Activated T-cell treated with anti-CD3 and anti-CD28 coated beads, Interleukin-2, amount 50 U/mL, for 72 hours (primary cell): ENCODE measurements at regions not wholly inside any gene's neighbourhood (a gene's known extent, or its start where the extent isn't known, plus 50 kb on each side); places are given as distances from the start of the nearest gene placed in this dataset.

Experiments
- ATAC-seq, 2 donors: fragments of 150-1000 bp; cut with Tn5 transposase; replicated peaks in 1 of 2; 2 replicates each; pipeline ENCODE4 v1.10.0; 2021; ENCODE audit warnings: moderate library complexity in 2 of 2, mild to moderate bottlenecking in 1 of 2
- DNase-seq, 2 donors: peaks; one replicate each; pipeline ENCODE4 v3.0.0; 2021 to 2022; ENCODE audit warnings: mixed read lengths in 1 of 2
- H3K27ac Mint-ChIP-seq: one replicate; pipeline ENCODE4 v1.8.0; 2022; ENCODE audit warnings: mild to moderate bottlenecking, moderate library complexity, mixed read lengths
- H3K27me3 Mint-ChIP-seq: one replicate; pipeline ENCODE4 v1.8.0; 2022; ENCODE audit warnings: low read depth, mixed read lengths
- H3K36me3 Mint-ChIP-seq, 2 donors: one replicate each; pipeline ENCODE4 v1.8.0; 2022; ENCODE audit warnings: mixed read lengths in 2 of 2, mild to moderate bottlenecking in 1 of 2; ENCODE audit not compliant: insufficient read depth in 2 of 2
- H3K4me1 Mint-ChIP-seq: one replicate; pipeline ENCODE4 v1.8.0; 2022; ENCODE audit warnings: low read depth, mixed read lengths
- H3K4me3 Mint-ChIP-seq, 2 donors: one replicate each; pipeline ENCODE4 v1.8.0; 2022; ENCODE audit warnings: mild to moderate bottlenecking in 2 of 2, mixed read lengths in 2 of 2, moderate library complexity in 2 of 2
- H3K9me3 Mint-ChIP-seq, 2 donors: one replicate each; pipeline ENCODE4 v1.8.0; 2022; ENCODE audit warnings: mixed read lengths in 2 of 2

GRCh38 chr5:167582886-167583285 lies 708.6 kb upstream of the WWC1 start:
- DNase-seq (no peak), ATAC-seq (no peak)
- Mint-ChIP-seq H3K36me3 (no peaks in the 10 kb centered on the region), H3K9me3 (no peaks in the 10 kb centered on the region), H3K4me1 (no peaks in the 10 kb centered on the region), H3K4me3 (no peak overlapping the region), H3K27ac (no peak overlapping the region), H3K27me3 (no peaks in the 10 kb centered on the region)

- H3K4me1 Mint-ChIP-seq: no peaks in the 10 kb centered on the region
- no peaks in the 10 kb centered on the region for H3K36me3 Mint-ChIP-seq
- no peak overlapping the region for H3K27ac Mint-ChIP-seq
- no peak for DNase-seq
- ATAC-seq: no peak
- no peaks in the 10 kb centered on the region for H3K9me3 Mint-ChIP-seq
- no peaks in the 10 kb centered on the region for H3K27me3 Mint-ChIP-seq
- no peak overlapping the region for H3K4me3 Mint-ChIP-seq
Observed at GRCh38 chr5:167585184-167585583, 706.3 kb upstream of the WWC1 start.

DNA sequence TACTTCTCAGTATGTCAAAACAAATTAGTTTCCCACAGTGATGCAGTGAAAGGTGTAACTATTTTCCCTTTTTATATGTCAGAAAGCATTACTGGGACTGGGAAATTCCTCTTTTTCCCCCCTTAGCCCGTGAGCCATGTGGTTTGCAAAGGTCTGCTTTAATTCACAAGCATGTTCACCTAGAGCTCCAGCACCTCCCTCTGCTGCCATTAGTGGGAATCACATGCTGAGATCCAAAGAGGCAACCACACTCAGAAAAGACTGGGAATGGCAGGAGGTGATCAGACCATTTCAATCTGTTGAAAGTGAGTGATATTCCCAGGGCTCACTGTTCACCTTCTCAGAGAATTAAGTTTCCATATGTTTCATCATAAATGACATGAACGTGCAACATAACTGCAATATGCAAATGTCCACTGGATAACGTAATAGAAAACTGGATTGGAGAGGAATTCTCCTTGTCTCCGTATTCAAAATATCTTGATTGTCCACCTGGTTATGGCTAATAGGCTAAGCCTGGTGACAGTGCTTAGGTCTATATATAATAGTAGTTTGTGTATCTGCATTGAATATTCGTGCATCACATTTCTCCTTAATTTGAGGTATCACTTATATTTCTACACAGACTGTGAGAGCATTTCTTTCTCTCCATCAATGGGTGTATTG lies 703.5 kb upstream of the WWC1 start:
- Mint-ChIP-seq H3K9me3 (peaks cover 0 to 3% of the 10 kb centered on the region in 2 donors), H3K4me3 (no peak overlapping the region), H3K36me3 (no peaks in the 10 kb centered on the region), H3K27me3 (no peaks in the 10 kb centered on the region), H3K27ac (no peak overlapping the region), H3K4me1 (no peaks in the 10 kb centered on the region)
- ATAC-seq (no peak), DNase-seq (no peak)

- Mint-ChIP-seq H3K9me3 (peaks cover 0 to 3% of the 10 kb centered on the region in 2 donors), H3K27me3 (no peaks in the 10 kb centered on the region), H3K36me3 (no peaks in the 10 kb centered on the region), H3K4me1 (no peaks in the 10 kb centered on the region), H3K27ac (no peak overlapping the region), H3K4me3 (no peak overlapping the region)
- no peak for DNase-seq
- no peak for ATAC-seq
Observed at GRCh38 chr5:167592114-167592513, 699.3 kb upstream of the WWC1 start.

- DNase-seq (no peak), ATAC-seq (no peak)
- Mint-ChIP-seq H3K27ac (no peak overlapping the region), H3K4me3 (no peak overlapping the region), H3K36me3 (no peaks in the 10 kb centered on the region), H3K27me3 (no peaks in the 10 kb centered on the region), H3K4me1 (no peaks in the 10 kb centered on the region), H3K9me3 (peaks cover 3 to 5% of the 10 kb centered on the region in 2 donors)
Observed at GRCh38 chr5:167593329-167594060, 698.0 kb upstream of the WWC1 start.

GRCh38 chr5:167594061-167594435 lies 697.4 kb upstream of the WWC1 start:
- Mint-ChIP-seq H3K4me1 (no peaks in the 10 kb centered on the region), H3K27ac (no peak overlapping the region), H3K36me3 (no peaks in the 10 kb centered on the region), H3K9me3 (peaks cover 3 to 5% of the 10 kb centered on the region in 2 donors), H3K27me3 (no peaks in the 10 kb centered on the region), H3K4me3 (no peak overlapping the region)
- ATAC-seq: no peak
- DNase-seq: no peak

- ATAC-seq (no peak), DNase-seq (no peak)
- Mint-ChIP-seq H3K4me3 (no peak overlapping the region), H3K27me3 (no peaks in the 10 kb centered on the region), H3K36me3 (no peaks in the 10 kb centered on the region), H3K27ac (no peak overlapping the region), H3K4me1 (no peaks in the 10 kb centered on the region), H3K9me3 (peaks cover 3 to 5% of the 10 kb centered on the region in 2 donors)
Observed at GRCh38 chr5:167594750-167595149, 696.7 kb upstream of the WWC1 start.

- Mint-ChIP-seq H3K27ac (no peak overlapping the region), H3K4me1 (no peaks in the 10 kb centered on the region), H3K9me3 (peaks cover 3 to 5% of the 10 kb centered on the region in 2 donors), H3K36me3 (no peaks in the 10 kb centered on the region), H3K27me3 (no peaks in the 10 kb centered on the region), H3K4me3 (no peak overlapping the region)
- ATAC-seq (no peak), DNase-seq (no peak)
Observed at GRCh38 chr5:167595196-167595595, 696.2 kb upstream of the WWC1 start.

DNA sequence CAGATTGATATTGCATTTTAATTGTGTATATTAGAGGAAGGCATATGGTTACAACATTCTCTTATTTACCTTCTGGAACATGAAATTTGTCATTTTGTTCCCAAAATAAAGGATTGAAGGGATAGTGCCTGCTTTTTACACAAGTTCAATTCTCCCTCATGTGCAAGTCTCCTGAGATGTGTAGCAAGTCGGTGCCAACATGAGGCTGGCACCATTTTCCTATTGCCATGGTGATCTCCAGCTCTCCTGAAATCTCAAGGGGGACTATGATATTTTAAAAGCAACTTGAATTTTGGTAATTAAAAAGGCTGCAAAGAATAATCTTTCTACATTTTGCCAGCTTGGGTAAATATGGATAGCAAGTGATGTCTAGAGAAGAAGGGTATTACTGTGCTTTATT lies 693.3 kb upstream of the WWC1 start:
- Mint-ChIP-seq H3K27ac (no peak overlapping the region), H3K9me3 (peaks cover 0 to 6% of the 10 kb centered on the region in 2 donors), H3K4me1 (no peaks in the 10 kb centered on the region), H3K4me3 (no peak overlapping the region), H3K36me3 (no peaks in the 10 kb centered on the region), H3K27me3 (no peaks in the 10 kb centered on the region)
- ATAC-seq (no peak), DNase-seq (no peak)

GRCh38 chr5:167602067-167602466 lies 689.4 kb upstream of the WWC1 start:
- no peak overlapping the region for H3K4me3 Mint-ChIP-seq
- DNase-seq (no peak), ATAC-seq (no peak)
- H3K4me1 Mint-ChIP-seq: no peaks in the 10 kb centered on the region
- no peak overlapping the region for H3K27ac Mint-ChIP-seq
- peaks cover 3 to 9% of the 10 kb centered on the region in 2 donors for H3K9me3 Mint-ChIP-seq
- H3K36me3 Mint-ChIP-seq: no peaks in the 10 kb centered on the region
- no peaks in the 10 kb centered on the region for H3K27me3 Mint-ChIP-seq

DNA sequence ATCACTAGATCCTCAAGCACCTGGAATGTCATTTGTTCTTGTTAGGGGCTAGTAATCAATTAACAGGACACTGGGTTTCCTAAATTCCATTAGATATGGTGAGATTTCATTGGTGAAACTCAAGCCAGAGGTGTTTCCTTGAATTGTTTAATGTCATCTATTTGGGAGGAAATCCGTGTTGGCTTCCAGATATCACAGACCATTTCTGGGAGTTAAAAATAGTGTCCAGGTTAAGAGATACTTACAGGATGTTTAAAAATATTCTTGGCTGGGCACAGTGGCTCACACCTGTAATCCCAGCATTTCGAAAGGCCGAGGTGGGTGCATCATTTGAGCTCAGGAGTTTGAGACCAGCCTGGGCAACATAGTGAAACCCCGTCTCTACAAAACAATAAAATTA lies 688.3 kb upstream of the WWC1 start:
- H3K4me3 Mint-ChIP-seq: no peak overlapping the region
- no peaks in the 10 kb centered on the region for H3K36me3 Mint-ChIP-seq
- H3K27me3 Mint-ChIP-seq: no peaks in the 10 kb centered on the region
- H3K27ac Mint-ChIP-seq: no peak overlapping the region
- no peaks in the 10 kb centered on the region for H3K4me1 Mint-ChIP-seq
- ATAC-seq (no peak), DNase-seq (no peak)
- peaks cover 3 to 6% of the 10 kb centered on the region in 2 donors for H3K9me3 Mint-ChIP-seq

- Mint-ChIP-seq H3K27ac (no peak overlapping the region), H3K9me3 (peaks cover 3 to 5% of the 10 kb centered on the region in 2 donors), H3K4me1 (no peaks in the 10 kb centered on the region), H3K27me3 (no peaks in the 10 kb centered on the region), H3K4me3 (no peak overlapping the region), H3K36me3 (no peaks in the 10 kb centered on the region)
- DNase-seq: no peak
- no peak for ATAC-seq
Observed at GRCh38 chr5:167608390-167609272, 682.8 kb upstream of the WWC1 start.

- no peak overlapping the region for H3K4me3 Mint-ChIP-seq
- H3K4me1 Mint-ChIP-seq: no peaks in the 10 kb centered on the region
- ATAC-seq (no peak), DNase-seq (no peak)
- H3K36me3 Mint-ChIP-seq: no peaks in the 10 kb centered on the region
- H3K27ac Mint-ChIP-seq: no peak overlapping the region
- peaks cover 1 to 2% of the 10 kb centered on the region in 2 donors for H3K9me3 Mint-ChIP-seq
- no peaks in the 10 kb centered on the region for H3K27me3 Mint-ChIP-seq
Observed at GRCh38 chr5:167614294-167615021, 677.0 kb upstream of the WWC1 start.
